Heart right ventricle (tissue), 16 donors: ENCODE measurements at regions not wholly inside any gene's neighbourhood (a gene's known extent, or its start where the extent isn't known, plus 50 kb on each side); places are given as distances from the start of the nearest gene placed in this dataset.

Source experiments
- ATAC-seq, 8 donors: fragments of 200-7000 bp; cut with Tn5 transposase; one replicate each; pipeline ENCODE4 v1.9.1; 2020; ENCODE audit warnings: mild to moderate bottlenecking in 8 of 8, moderate library complexity in 8 of 8, moderate number of reproducible peaks in 1 of 8
- DNase-seq, 2 donors: peaks; one replicate each; pipeline ENCODE4 v3.0.0-alpha.2; 2020
- H3K27ac ChIP-seq, 10 donors: fragments of 200-600 bp; sonication (generic) in 2 of 10; one replicate each; pipeline versions ENCODE4 v1.5.0 to v1.8.0; 2020 to 2022; ENCODE audit warnings: mild to moderate bottlenecking in 3 of 10
- H3K27me3 ChIP-seq, 7 donors: fragments of 200-600 bp; one replicate each; pipeline ENCODE4 v1.8.0; 2021 to 2022; ENCODE audit warnings: mild to moderate bottlenecking in 2 of 7
- H3K36me3 ChIP-seq, 9 donors: fragments of 200-600 bp; sonication (generic) in 1 of 9; one replicate each; pipeline versions ENCODE4 v1.5.0 to v1.8.0; 2020 to 2022; ENCODE audit warnings: mild to moderate bottlenecking in 2 of 9
- H3K4me1 ChIP-seq, 9 donors: fragments of 200-600 bp; sonication (generic) in 1 of 9; one replicate each; pipeline versions ENCODE4 v1.5.0 to v1.8.0; 2020 to 2022; ENCODE audit warnings: mild to moderate bottlenecking in 4 of 9
- H3K4me3 ChIP-seq, 10 donors: fragments of 200-600 bp; sonication (generic) in 2 of 10; one replicate each; pipeline versions ENCODE4 v1.5.0 to v1.8.0; 2020 to 2022; ENCODE audit warnings: mild to moderate bottlenecking in 7 of 10, moderate library complexity in 2 of 10
- H3K9me3 ChIP-seq, 11 donors: fragments of 200-600 bp in 10 of 11; sonication (generic) in 2 of 11; one replicate each; pipeline versions ENCODE4 v1.5.0 to v1.8.0; 2013 to 2022; ENCODE audit warnings: mild to moderate bottlenecking in 2 of 11, control low read depth in 1 of 11, moderate library complexity in 1 of 11
- CTCF ChIP-seq, 9 donors: fragments of 200-600 bp; sonication (generic) in 2 of 9; IDR thresholded peaks; one replicate each; pipeline versions ENCODE4 v1.5.0 to v1.8.0; 2021 to 2022; ENCODE audit warnings: antibody characterized with exemption in 9 of 9, mild to moderate bottlenecking in 5 of 9, moderate library complexity in 1 of 9
- WGBS, 2 donors: extraction: QIAGEN DNeasy Blood & Tissue Kit; methylation state at CpG; one replicate each; pipeline ENCODE4 v1.1.7; 2013; ENCODE audit warnings: inconsistent platforms in 1 of 2; 5-methylcytosine and 5-hydroxymethylcytosine counted together
- intact Hi-C, 10 donors: fragments of 100-400 bp; cut with DNase I; formaldehyde crosslinking; loops; one replicate each; pipeline versions ENCODE4 v1.11.1 to v1.14.2; 2022
- donor health status: Arrhythmogenic right ventricular cardiomyopathy.
- donor health status: ischemic (EF 13 %, LVEDD 7.1; RV severe dilation, severe dysfunction).
- donor health status: healthy with polysubstance abuse.
- donor health status: DM: no; HTN: yes; CAD: no.
- donor health status: DM: no; HTN: no; CAD: no.
- donor health status: ischemic (EF 25% LVEDD 6.9; RV normal size, moderate dysfunction).
- donor health status: ischemic (EF 25% LVEDD 5.7; RV mildly dilated, moderate dysfunction).
- donor health status: healthy.
- donor health status: DM: yes; HTN: yes; CAD: no.
- donor health status: Ischemic cardiomyopathy.
- donor health status: ischemic (EF 35%, LVEDD 5.7; RV mildly dilated, moderate dysfunction).
- donor health status: nonischemic (EF 11% LVEDD 7.7; RV severe dilation, severe dysfunction).
- donor health status: DM: yes; HTN: yes; CAD: no.
- donor health status: PGD.
- donor health status: ischemic (EF 29% LVEDD 5.4; RV normal size, mild dysfunction).
- donor health status: nonischemic (EF 23%, LVEDD 6.1; RV moderate dilation, normal function).

- intact Hi-C loops = no loop called here
- H3K27ac ChIP-seq = no peak overlapping the region
- no peak overlapping the region for H3K4me3 ChIP-seq
- H3K27me3 ChIP-seq = no peaks in the 10 kb centered on the region
- DNase-seq = no peak
- H3K36me3 ChIP-seq = no peaks in the 10 kb centered on the region
- no peak for ATAC-seq
- peaks cover 0 to 7% (median 0%) of the 10 kb centered on the region in 11 donors for H3K9me3 ChIP-seq
- peaks cover 0 to 11% (median 0%) of the 10 kb centered on the region in 9 donors for H3K4me1 ChIP-seq
- 95 to 97% methylated on average over 9 of the region's 9 CpGs for WGBS, 2 donors
- TF ChIP-seq CTCF (IDR thresholded peaks at IDR 0.05) = no peak
These were observed 137.8 kb upstream of the COPS8 start for GRCh38 chr2:236947896-236948295.

- Histone ChIP-seq H3K27me3 (no peaks in the 10 kb centered on the region), H3K4me1 (peaks cover 0 to 11% (median 0%) of the 10 kb centered on the region in 9 donors), H3K9me3 (peaks cover 0 to 7% (median 0%) of the 10 kb centered on the region in 11 donors), H3K36me3 (no peaks in the 10 kb centered on the region), H3K4me3 (no peak overlapping the region), H3K27ac (no peak overlapping the region)
- TF ChIP-seq CTCF (IDR thresholded peaks at IDR 0.05) = no peak
- no peak for DNase-seq
- intact Hi-C loops = no loop called here
- 81 to 86% methylated on average over 20 of the region's 20 CpGs for WGBS, 2 donors
- ATAC-seq = no peak
These were observed 136.4 kb upstream of the COPS8 start for GRCh38 chr2:236949089-236949905.

DNA sequence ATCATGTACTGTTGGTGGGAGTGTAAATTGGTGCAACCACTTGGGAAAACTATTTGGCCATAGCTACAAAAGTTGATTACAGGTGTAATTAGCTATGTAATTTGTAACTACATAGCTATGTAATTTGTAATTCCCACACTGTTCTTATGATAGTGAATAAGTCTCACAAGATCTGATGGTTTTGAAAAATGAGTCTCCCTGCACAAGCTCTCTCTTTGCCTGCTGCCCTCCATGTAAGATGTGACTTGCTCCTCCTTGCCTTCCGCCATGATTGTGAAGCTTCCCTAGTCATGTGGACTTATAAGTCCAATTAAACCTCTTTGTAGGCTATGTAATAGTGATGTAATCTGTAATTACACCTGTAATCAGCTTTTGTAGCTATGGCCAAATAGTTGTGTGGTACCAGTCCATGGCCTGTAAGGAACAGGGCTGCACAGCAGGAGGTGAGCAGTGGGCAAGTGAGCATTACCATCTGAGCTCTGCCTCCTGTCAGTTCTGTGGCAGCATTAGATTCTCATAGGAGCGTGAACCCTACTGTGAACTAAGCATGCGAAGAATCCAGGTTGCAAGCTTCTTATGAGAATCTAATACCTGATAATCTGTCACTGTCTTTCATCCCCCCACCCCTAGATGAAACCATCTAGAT is 133.7 kb upstream of the COPS8 start:
- WGBS, 2 donors = 99 to 100% methylated on average over 3 of the region's 3 CpGs
- DNase-seq = no peak
- intact Hi-C loops = no loop called here
- H3K4me3 ChIP-seq = no peak overlapping the region
- H3K27ac ChIP-seq = no peak overlapping the region
- H3K27me3 ChIP-seq = peaks cover 0 to 12% (median 0%) of the 10 kb centered on the region in 7 donors
- no peak for ATAC-seq
- H3K9me3 ChIP-seq = peaks cover 0 to 7% (median 0%) of the 10 kb centered on the region in 11 donors
- TF ChIP-seq CTCF (IDR thresholded peaks at IDR 0.05) = no peak
- H3K36me3 ChIP-seq = no peaks in the 10 kb centered on the region
- H3K4me1 ChIP-seq = peaks cover 0 to 5% (median 0%) of the 10 kb centered on the region in 9 donors

- Histone ChIP-seq H3K27me3 (peaks cover 0 to 12% (median 0%) of the 10 kb centered on the region in 7 donors), H3K4me3 (no peak overlapping the region), H3K4me1 (no peaks in the 10 kb centered on the region), H3K27ac (no peak overlapping the region), H3K36me3 (no peaks in the 10 kb centered on the region), H3K9me3 (peaks cover 0 to 7% (median 0%) of the 10 kb centered on the region in 11 donors)
- no peak for ATAC-seq
- 97 to 98% methylated on average over 3 of the region's 3 CpGs for WGBS, 2 donors
- no peak for TF ChIP-seq CTCF (IDR thresholded peaks at IDR 0.05)
- intact Hi-C loops = no loop called here
- DNase-seq = no peak
These were observed 131.0 kb upstream of the COPS8 start for GRCh38 chr2:236954641-236955040.
